ENCODE measurements at regions not wholly inside any gene's neighbourhood (a gene's known extent, or its start where the extent isn't known, plus 50 kb on each side); places are given as distances from the start of the nearest gene placed in this dataset.

DNA sequence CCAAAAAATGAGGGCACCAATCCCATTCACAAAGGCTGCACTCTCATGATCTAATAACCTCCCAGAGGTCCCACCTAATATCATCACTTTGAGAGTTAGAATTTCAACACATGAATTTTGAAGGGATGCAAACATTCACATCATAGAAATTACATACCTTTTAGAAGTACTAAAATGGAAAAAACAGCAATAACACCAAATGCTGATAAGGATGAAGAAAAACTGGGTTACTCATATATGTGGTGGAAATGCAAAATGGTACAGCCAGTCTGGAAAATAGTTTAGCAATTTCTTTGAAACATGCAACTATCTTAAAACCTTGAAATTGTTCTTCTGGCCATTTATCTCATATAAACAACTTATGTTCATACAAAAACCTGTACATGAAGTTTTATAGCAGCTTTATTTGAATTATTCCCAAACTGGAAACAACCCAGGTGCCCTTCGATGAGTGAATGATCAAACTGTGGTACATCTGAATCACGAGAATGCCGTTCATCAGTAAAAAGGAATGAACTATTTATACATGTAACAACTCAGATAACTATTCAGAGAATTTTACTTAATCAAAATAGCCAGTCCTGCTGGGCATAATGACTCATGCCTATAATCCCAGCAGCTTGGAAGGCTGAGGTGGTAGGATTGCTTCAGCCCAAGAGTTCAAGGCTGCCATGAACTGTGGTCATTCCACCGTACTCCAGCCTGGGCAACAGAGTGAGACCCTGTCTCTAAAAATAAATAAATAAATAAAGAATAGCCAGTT lies 109.4 kb upstream of the SSTR1 start:
- DNase-seq (ENCODE audit: low read depth in 4 of 4, low spot score in 2 of 4): no peak

DNA sequence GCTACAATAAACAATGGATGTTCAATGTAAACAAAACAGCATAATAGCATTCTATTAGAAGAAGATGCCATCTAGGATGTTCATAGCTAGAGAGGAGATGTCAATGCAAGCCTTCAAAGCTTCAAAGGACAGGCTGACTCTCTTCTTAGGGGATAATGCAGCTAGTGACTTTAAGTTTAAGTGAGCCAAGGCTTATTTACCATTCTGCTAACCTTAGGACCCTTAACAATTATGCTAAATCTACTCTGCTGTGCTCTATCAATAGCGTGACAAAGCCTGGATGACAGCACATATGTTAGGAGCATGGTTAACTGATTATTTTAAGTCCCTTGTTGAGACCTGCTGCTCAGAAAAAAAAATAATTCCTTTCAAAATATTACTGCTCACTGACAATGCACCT lies 106.0 kb upstream of the SSTR1 start:
- no peak for DNase-seq (ENCODE audit: low read depth in 4 of 4, low spot score in 2 of 4)

DNA sequence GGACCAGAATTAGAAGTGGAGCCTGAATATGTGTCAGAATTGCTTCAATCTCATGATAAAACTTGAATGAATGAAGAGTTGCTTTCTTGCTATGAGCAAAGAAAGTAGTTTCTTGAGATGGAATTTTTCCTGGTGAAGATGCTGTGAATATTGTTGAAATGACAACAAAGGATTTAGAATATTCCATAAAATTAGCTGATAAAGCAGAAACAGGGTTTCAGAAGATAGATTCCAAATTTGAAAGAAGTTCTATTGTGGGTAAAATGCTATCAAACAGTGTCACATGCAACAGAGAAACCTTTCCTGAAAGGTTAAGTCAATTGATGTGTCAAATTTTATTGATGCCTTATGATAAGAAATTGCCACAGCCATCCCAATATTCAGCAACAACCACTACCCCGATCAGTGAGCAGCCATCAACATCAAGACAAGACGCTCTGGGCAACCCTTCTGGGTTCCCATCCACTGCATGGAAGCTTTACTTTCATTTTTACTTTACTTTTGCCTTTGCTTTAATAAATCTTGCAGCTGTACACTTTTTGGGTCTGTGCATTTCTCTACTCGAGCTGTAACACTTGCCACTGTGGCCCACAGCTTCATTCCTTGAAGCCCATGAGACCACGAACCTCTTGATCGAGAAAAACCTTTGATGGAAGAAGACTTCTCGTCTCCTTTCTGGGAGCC lies 104.0 kb upstream of the SSTR1 start:
- no peak for DNase-seq (ENCODE audit: low read depth in 4 of 4, low spot score in 2 of 4)

DNA sequence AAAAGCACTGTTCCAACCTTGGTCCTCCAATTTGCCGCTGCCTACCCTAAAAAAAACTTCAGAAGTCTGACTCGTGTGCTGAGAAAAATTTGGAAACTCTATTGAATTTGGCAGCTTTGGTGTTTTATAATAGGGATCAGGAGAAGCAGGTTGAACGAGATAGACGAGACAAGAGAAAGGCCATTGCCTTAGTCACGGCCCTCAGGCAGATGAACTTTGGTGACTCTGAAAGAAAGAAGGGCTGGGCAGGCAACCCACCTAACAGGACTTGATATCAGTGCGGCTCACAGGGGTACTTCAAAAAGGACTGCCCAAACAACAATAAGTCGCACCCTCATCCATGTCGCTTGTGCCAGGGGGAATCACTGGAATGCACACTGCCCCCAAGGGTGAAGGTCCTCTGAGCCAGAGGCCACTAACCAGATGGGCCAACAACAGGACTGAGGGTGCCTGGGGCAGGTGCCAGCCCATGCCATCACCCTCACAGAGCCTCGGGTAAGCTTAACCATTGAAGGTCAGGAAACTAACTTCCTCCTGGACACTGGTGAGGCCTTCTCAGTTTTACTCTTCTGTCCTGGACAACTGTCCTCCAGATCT lies 102.5 kb upstream of the SSTR1 start:
- DNase-seq (ENCODE audit: low read depth in 4 of 4, low spot score in 2 of 4): no peak

DNA sequence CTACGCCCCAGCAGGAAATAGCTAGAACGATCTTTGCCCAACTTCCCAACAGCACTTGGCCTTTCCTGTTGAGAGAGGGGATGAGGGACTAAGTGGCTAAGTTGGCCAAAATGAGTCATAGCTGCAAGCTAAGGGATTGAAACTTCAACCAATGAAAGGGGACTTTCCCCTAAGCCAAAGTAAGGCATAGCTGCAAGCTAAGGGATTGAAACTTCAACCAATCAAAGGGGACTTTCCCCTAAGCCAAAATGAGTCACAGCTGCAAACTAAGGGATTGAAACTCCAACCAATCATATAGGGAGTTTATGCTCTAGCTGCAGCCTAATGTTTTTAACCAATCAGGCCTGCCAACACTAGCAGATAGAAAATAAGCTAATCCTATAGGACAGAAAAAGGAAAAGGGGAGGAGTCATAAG lies 100.5 kb upstream of the SSTR1 start:
- DNase-seq (ENCODE audit: low read depth in 4 of 4, low spot score in 2 of 4): no peak

DNA sequence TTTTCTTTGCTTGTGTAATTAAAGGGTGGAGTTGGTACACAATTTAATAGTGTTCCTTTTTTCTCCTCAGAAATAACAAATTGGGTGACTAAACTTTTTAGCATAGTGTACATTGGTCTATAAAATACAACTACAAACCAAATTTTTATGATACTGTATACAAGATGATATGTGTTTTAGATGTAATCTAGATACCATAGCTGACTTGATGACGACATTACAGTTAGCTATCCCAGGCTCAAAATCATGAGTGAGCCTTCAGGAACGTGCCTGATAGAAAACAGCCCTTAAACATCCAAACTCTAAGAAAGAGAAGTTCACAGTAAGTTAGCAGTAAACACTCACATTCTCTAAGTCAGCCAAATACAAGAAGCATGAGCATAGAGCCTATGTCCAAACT lies 99.0 kb upstream of the SSTR1 start:
- no peak for DNase-seq (ENCODE audit: low read depth in 4 of 4, low spot score in 2 of 4)

DNA sequence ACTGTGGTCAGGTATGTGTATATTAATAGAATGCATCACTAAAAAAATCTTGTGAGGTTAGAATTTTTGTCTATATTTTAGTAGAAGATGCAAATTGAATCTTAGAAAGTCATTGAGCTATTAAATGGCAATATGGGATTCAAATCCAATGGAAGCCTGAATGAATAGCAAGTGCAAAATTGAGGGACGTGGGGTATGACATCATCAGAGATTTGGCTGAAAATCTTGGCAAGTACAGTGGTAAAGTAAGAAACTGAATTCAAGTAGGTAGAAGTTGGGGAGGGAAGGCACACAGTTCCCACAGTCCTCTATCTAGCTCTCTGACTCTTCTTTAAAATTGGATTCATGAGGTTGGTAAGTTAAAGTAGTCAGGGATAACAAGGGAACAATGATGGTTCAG lies 97.4 kb upstream of the SSTR1 start:
- DNase-seq (ENCODE audit: low read depth in 4 of 4, low spot score in 2 of 4): no peak

DNA sequence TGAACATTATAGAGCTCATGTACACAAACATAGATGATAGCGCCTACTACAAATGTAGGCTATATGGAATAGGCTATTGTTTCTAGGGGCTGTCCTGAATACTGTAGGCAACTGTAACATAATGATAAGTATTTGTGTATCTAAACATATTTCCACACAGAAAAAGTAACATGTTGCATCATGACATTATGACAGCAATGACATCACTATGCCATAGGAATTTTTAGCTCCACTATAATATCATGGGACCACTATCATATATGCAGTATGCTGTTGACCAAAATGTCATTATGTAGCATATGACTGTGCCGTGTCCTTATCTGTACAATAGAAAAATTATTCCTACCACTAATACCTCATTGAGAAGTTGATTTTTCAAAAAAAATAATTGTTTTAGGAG lies 96.7 kb upstream of the SSTR1 start:
- DNase-seq (ENCODE audit: low read depth in 4 of 4, low spot score in 2 of 4): no peak

DNA sequence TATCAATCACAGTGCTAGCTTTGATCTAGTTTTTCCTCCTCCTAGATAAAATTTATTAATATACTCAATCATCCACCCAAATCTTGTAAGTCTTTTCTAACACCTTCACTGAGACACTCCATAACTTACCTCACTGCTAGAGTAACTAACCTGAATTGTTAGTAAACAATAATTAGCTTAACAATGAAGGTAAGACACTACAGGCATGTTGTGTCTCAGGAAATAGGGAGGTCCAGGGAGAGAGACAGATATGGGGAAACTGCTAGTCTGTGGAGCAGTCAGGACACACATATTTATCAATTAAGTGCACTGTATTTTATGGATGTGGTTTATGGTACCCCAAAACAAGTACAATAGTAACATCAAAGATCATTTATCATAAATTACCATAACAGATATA lies 94.2 kb upstream of the SSTR1 start:
- no peak for DNase-seq (ENCODE audit: low read depth in 4 of 4, low spot score in 2 of 4)

DNA sequence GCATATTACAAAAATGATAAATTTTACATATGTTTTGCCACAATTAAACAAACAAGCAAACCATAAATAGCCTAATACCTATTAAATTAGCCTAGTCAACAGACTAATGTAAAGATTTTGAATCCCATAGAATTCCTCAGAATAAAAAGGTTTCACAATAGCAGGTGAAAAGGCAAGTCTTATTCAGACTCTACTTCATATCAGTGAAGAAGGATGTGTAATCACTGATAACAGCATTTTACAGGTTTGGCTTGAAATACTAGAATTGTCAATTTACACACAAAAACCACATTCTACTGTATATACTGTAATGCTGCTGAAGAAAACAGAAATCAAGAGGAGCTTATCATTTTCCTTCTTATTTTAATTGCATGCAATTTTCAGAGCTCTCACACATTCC lies 90.8 kb upstream of the SSTR1 start:
- DNase-seq (ENCODE audit: low read depth in 4 of 4, low spot score in 2 of 4): no peak

DNA sequence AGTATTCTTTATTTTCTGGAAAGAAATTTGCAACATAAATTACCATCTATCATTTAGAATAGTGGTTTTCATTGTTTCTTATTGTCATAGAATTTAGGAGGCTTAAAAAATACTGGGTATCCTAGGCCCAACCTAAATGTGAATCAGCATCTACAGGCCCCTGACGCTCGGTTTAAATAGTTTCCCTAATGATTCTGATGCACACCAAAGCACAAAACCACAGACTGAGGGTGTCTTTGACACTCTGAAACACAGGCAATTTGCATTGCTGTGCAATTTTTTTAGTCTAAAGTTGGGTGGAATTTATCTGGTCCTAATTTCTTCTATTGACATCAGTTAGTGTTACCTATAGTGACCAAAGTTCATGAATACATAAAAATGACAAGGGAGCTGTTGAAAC lies 87.6 kb upstream of the SSTR1 start:
- no peak for DNase-seq (ENCODE audit: low read depth in 4 of 4, low spot score in 2 of 4)

DNA sequence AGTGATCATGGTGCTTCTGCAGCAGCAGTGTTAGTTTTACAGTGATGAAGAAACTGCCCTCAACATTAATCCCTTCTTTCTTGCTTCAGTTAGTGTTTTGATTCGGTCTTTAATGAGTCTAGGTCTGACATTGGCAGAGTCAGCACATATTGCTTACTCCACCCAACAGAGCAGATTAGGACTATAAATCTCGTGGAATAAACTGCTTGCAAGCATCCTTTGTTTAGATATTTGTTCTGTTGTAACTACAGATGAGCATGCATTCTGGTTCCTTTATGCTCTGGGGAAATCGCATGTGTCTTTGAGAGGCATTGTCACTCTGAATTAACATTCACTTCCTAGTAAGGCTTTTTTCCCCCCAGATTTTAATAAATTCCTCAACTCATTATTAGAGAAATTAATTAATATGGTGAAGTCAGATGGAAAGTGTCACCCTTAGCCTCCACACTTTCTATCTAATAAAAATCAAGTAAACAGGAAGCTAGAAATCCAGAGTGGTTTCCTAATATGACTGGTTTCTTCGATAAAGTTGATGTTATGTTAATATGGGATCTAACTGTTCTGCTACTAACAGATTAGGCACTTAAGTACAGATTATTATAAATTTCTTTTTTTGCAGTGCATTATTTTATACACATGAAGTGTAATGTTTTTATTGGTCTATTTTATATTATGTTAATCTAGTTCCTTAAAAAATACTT lies 86.2 kb upstream of the SSTR1 start:
- no peak for DNase-seq (ENCODE audit: low read depth in 4 of 4, low spot score in 2 of 4)

DNA sequence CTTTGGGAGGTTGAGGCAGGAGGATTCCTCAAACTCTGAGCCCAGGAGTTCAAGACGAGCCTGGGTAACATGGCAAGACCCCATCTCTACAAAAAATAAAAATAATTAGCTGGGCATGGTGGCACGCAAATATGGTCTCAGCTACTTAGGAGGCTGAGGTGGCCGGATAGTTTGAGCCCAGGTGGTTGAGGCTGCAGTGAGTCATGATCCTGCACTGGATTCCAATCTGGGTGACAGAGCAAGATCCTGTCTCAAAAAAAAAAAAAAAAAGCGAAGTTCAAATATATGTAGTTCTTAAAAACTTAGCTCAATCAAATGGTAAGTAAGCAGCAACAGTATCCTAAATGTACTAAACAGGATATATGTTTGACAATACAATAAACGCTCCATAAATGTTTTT lies 85.5 kb upstream of the SSTR1 start:
- DNase-seq (ENCODE audit: low read depth in 4 of 4, low spot score in 2 of 4): no peak

DNA sequence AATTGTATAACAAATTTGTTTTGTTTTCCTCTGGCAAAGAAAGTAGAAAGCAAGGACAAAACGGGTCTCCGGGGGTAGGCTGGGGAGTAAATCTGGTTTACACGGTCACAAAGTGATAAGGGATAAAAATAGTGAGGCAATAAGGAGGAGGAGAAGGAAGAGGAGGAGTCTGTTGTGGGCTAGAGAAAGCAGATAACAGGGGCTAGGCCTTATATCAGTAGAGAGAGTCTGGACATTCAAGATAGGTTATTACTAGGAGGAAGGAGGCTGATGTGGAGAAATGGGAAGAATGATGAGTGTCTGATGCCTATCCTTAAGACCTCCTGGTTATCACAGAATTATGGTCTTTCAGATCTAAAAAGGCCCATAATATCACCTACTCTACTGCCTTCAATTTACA lies 83.2 kb upstream of the SSTR1 start:
- DNase-seq (ENCODE audit: low read depth in 4 of 4, low spot score in 2 of 4): no peak

DNA sequence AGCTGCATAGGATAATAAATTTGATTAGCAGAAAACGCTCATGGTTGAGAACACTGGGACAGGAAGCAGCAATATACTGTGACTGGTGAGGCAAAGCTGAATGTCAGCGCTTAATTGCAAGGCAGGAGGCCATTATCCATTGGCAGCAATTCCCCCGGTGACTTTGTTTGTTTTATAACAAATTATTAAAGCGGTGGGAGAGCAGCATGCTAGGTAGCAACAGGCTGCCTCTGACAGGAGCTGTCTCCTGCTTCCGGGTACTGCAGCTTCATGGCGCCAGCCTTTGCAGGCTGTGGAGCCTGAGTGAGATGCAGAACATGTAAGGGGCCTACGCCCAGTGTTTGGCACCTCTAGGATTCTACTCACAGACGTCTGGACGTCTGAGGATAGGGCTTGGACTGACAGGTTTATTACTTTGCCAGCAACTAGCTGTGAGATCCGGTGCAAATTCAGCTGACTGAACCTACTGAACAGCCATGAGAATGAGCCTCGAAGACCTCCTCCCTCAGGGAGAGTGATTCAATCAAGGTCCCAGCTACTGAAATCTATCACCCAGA lies 82.1 kb upstream of the SSTR1 start:
- DNase-seq (ENCODE audit: low read depth in 4 of 4, low spot score in 2 of 4): peak; percentile 18 to 40 (median 36)

DNA sequence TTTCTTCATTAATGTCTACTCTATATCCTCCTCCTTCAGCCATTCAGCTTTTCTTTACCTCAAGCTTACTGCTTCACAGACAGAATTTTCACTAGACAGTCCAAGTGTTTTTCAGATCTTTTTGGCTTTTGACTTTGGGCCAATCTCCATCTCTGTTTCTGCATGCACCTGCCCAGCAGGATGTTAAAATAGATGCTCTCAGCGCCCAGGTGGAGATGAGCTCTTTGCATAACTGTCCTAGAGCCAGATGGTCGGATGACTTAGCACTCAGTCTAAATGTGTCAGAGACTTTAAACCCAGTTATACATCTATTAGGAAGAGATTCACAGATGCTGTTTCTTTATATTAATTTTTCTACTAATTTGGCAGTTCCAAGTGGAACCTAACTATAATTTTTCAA lies 80.3 kb upstream of the SSTR1 start:
- no peak for DNase-seq (ENCODE audit: low read depth in 4 of 4, low spot score in 2 of 4)

DNA sequence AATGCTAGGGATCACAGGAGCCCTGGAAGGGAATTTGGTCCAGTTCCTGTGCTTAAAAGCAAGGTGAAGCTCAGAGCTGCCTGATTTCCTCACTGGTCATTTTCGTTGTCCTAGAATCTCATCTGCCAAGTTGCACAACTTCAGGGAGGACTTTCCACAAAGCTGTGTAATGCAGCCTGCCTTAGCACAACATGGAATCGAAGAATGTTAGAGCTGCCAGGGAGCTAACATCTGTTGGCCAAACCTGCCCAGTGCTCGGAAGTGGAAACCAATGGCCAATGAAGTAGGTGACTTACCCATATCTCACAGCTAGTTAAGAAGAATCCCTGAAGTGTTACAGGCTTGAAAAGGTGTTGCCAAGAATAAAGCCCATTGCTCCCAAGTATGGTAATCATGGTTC lies 79.9 kb upstream of the SSTR1 start:
- no peak for DNase-seq (ENCODE audit: low read depth in 4 of 4, low spot score in 2 of 4)

DNA sequence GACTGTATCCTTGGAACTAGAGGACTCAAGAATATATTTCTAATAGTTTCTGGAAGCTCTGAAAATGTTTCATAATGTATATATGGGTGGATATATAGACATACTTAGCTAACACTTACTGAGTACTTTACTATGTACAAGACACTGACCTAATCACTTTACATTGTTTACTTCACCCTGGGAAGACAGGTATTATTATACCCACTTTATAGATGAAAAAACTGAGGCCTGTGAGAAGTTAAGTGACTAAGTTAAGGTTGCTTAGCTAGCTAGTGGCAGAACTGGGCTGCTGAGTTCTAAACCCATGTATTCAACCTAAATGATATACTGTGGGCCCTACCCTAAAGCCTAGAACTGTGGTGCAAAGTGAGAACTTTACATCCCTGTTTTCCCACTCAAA lies 79.1 kb upstream of the SSTR1 start:
- DNase-seq (ENCODE audit: low read depth in 4 of 4, low spot score in 2 of 4): no peak

DNA sequence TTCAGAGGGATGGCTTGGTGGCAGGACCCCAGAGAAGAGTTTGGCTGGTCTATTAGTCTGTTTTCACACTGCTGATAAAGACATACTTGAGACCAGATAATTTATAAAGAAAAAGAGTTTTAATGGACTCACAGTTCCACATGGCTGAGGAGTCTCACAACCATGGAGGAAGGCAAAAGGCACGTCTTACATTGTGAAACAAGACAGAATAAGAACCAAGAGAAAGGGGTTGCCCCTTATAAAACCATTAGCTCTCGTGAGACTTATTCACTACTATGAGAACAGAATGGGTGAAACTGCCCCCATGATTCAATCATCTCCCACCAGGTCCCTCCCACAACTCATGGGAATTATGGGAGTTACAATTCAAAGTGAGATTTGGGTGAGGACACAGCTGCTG lies 78.5 kb upstream of the SSTR1 start:
- DNase-seq (ENCODE audit: low read depth in 4 of 4, low spot score in 2 of 4): no peak

DNA sequence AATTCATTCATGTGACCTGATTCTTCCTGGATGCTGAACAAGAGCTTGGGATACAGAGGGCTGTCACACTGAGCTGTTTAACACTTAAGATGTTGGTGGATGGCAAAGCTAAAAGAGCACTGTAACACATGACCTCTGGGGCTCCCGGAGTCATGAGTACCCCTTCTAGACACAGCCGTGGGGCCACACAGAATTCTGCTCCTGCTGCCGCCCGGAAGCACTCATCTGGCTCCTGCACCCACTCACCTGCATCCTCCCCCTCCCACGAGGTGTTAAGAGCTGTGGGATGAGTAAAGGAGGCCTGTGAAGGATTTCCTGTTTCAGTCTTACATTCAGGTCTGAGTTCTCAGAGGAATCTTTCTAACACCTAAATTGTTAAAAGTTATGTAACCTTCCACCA lies 78.0 kb upstream of the SSTR1 start:
- DNase-seq (ENCODE audit: low read depth in 4 of 4, low spot score in 2 of 4): no peak

DNA sequence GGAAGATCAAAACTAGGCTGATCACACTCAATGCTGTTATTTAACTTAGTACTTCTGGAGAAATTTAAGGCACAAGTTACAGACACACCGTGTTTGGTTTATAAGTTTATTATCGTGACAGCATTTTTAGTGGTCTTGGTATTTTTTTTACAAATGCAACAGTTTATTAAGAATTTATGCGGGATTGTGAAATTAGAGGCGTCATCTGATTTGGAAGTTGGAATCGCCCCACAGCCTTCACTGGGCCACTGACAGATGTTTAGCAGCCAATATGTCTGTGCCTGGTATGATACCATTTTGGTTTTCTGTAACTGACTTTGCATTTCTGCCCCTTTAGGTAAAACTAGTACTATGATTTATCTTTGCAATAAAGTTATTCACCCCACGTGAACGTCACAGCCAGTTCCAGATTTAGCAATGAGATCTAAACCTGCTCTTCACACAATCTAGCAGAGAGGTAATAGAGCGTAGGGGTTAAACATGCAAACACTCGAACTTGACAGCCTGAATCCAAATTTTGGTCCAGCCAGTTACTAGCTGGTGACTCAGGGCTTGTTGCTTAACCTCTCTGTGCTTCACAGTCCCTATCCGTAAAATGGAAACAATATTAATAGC lies 73.2 kb upstream of the SSTR1 start:
- DNase-seq (ENCODE audit: low read depth in 4 of 4, low spot score in 2 of 4): no peak
